ENCODE measurements at regions not wholly inside any gene's neighbourhood (a gene's known extent, or its start where the extent isn't known, plus 50 kb on each side); places are given as distances from the start of the nearest gene placed in this dataset.

- Histone ChIP-seq H3K9ac (ENCODE audit: low read length in 3 of 3) (no peak overlapping the region), H3K4me3 (ENCODE audit: low read length in 3 of 3) (no peak overlapping the region), H3K4me1 (ENCODE audit: control insufficient read depth in 2 of 3, insufficient read depth in 2 of 3, low read depth in 1 of 3, low read length in 3 of 3) (no peaks in the 10 kb centered on the region), H3K9me3 (ENCODE audit: control insufficient read depth in 2 of 3, insufficient read depth in 1 of 3, low read length in 3 of 3) (no peaks in the 10 kb centered on the region), H3K27ac (ENCODE audit: low read depth in 2 of 2, low read length in 2 of 2) (no peak overlapping the region), H3K36me3 (ENCODE audit: control insufficient read depth in 2 of 3, insufficient read depth in 3 of 3, low read length in 3 of 3) (no peaks in the 10 kb centered on the region), H3K27me3 (ENCODE audit: control insufficient read depth, insufficient read depth, low read length) (no peaks in the 10 kb centered on the region)
- no peak for TF ChIP-seq CTCF (IDR thresholded peaks at IDR 0.05; ENCODE audit: borderline replicate concordance, extremely low read depth, insufficient read depth)
- intact Hi-C loops (cut with DNase I): no loop called here
- no peak for DNase-seq
- FAIRE-seq: no peak
Observed at GRCh38 chr5:74235552-74235951, 405.0 kb downstream of the ENC1 start.

- H3K27ac ChIP-seq (ENCODE audit: low read depth in 2 of 2, low read length in 2 of 2): no peak overlapping the region
- H3K9me3 ChIP-seq (ENCODE audit: control insufficient read depth in 2 of 3, insufficient read depth in 1 of 3, low read length in 3 of 3): no peaks in the 10 kb centered on the region
- H3K36me3 ChIP-seq (ENCODE audit: control insufficient read depth in 2 of 3, insufficient read depth in 3 of 3, low read length in 3 of 3): no peaks in the 10 kb centered on the region
- H3K27me3 ChIP-seq (ENCODE audit: control insufficient read depth, insufficient read depth, low read length): no peaks in the 10 kb centered on the region
- intact Hi-C loops (cut with DNase I): no loop called here
- H3K4me3 ChIP-seq (ENCODE audit: low read length in 3 of 3): no peak overlapping the region
- no peak overlapping the region for H3K9ac ChIP-seq (ENCODE audit: low read length in 3 of 3)
- FAIRE-seq: no peak
- H3K4me1 ChIP-seq (ENCODE audit: control insufficient read depth in 2 of 3, insufficient read depth in 2 of 3, low read depth in 1 of 3, low read length in 3 of 3): no peaks in the 10 kb centered on the region
- TF ChIP-seq CTCF (IDR thresholded peaks at IDR 0.05; ENCODE audit: borderline replicate concordance, extremely low read depth, insufficient read depth): no peak
- DNase-seq: no peak
Observed at GRCh38 chr5:74233571-74233970, 407.0 kb downstream of the ENC1 start.

GRCh38 chr5:74233091-74233490 is 407.4 kb downstream of the ENC1 start:
- Histone ChIP-seq H3K36me3 (ENCODE audit: control insufficient read depth in 2 of 3, insufficient read depth in 3 of 3, low read length in 3 of 3) (no peaks in the 10 kb centered on the region), H3K9ac (ENCODE audit: low read length in 3 of 3) (no peak overlapping the region), H3K4me1 (ENCODE audit: control insufficient read depth in 2 of 3, insufficient read depth in 2 of 3, low read depth in 1 of 3, low read length in 3 of 3) (no peaks in the 10 kb centered on the region), H3K27me3 (ENCODE audit: control insufficient read depth, insufficient read depth, low read length) (no peaks in the 10 kb centered on the region), H3K9me3 (ENCODE audit: control insufficient read depth in 2 of 3, insufficient read depth in 1 of 3, low read length in 3 of 3) (no peaks in the 10 kb centered on the region), H3K27ac (ENCODE audit: low read depth in 2 of 2, low read length in 2 of 2) (no peak overlapping the region), H3K4me3 (ENCODE audit: low read length in 3 of 3) (no peak overlapping the region)
- FAIRE-seq (no peak), DNase-seq (no peak)
- no peak for TF ChIP-seq CTCF (IDR thresholded peaks at IDR 0.05; ENCODE audit: borderline replicate concordance, extremely low read depth, insufficient read depth)
- intact Hi-C loops (cut with DNase I): no loop called here

DNA sequence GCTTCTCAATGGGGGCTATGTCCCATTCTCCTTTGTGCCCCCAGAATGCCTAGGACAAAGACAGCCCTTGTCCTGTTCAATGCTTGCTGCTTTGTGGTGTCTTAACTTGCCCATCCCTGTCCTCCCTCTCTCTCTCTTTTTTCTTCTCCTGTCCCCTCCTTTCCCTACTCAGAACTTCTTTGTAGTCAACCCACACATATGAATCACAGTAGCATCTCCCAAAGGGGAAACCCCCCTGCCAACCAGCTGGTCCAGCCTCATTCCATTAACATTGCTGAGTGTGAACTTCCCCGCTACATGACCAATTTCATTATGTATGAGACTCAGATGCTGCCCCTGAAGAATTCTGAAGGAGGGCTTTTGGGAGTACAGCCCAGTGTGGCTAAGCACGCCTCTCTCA is 408.3 kb downstream of the ENC1 start:
- intact Hi-C loops (cut with DNase I): no loop called here
- Histone ChIP-seq H3K36me3 (ENCODE audit: control insufficient read depth in 2 of 3, insufficient read depth in 3 of 3, low read length in 3 of 3) (no peaks in the 10 kb centered on the region), H3K27ac (ENCODE audit: low read depth in 2 of 2, low read length in 2 of 2) (no peak overlapping the region), H3K9ac (ENCODE audit: low read length in 3 of 3) (no peak overlapping the region), H3K9me3 (ENCODE audit: control insufficient read depth in 2 of 3, insufficient read depth in 1 of 3, low read length in 3 of 3) (no peaks in the 10 kb centered on the region), H3K4me1 (ENCODE audit: control insufficient read depth in 2 of 3, insufficient read depth in 2 of 3, low read depth in 1 of 3, low read length in 3 of 3) (no peaks in the 10 kb centered on the region), H3K4me3 (ENCODE audit: low read length in 3 of 3) (no peak overlapping the region), H3K27me3 (ENCODE audit: control insufficient read depth, insufficient read depth, low read length) (no peaks in the 10 kb centered on the region)
- no peak for DNase-seq
- no peak for TF ChIP-seq CTCF (IDR thresholded peaks at IDR 0.05; ENCODE audit: borderline replicate concordance, extremely low read depth, insufficient read depth)
- no peak for FAIRE-seq

Data from kidney (tissue), 13 donors.